GM23338 (cell line): ENCODE measurements at regions not wholly inside any gene's neighbourhood (a gene's known extent, or its start where the extent isn't known, plus 50 kb on each side); places are given as distances from the start of the nearest gene placed in this dataset.

Experiments
- ATAC-seq: fragments of 200-7000 bp; cut with Tn5 transposase; 3 replicates; pipeline ENCODE4 v1.9.1; 2020
- DNase-seq: peaks from one replicate; pipeline ENCODE4 v3.0.0-alpha.2; 2015; ENCODE audit warnings: low spot score
- H2AFZ ChIP-seq: fragments of 200-600 bp; sonication (generic); 2 replicates; pipeline ENCODE4 v1.8.0; 2016; ENCODE audit warnings: antibody characterized with exemption, mild to moderate bottlenecking, moderate library complexity
- H3F3A ChIP-seq: fragments of 200-600 bp; sonication (generic); replicated peaks from 2 replicates; pipeline ENCODE4 v1.8.0; 2017; ENCODE audit warnings: antibody characterized with exemption, mixed run types, low read depth
- H3K27ac ChIP-seq: fragments of 200-600 bp; sonication (generic); 2 replicates; pipeline ENCODE4 v1.6.1; 2016; ENCODE audit warnings: low read depth
- H3K27me3 ChIP-seq: fragments of 200-600 bp; sonication (generic); 2 replicates; pipeline ENCODE4 v1.8.0; 2016; ENCODE audit warnings: mild to moderate bottlenecking, mixed run types, moderate library complexity; ENCODE audit not compliant: insufficient read depth
- H3K36me3 ChIP-seq: fragments of 200-600 bp; sonication (generic); 2 replicates; pipeline ENCODE4 v1.8.0; 2016; ENCODE audit warnings: mild to moderate bottlenecking; ENCODE audit not compliant: insufficient read depth
- H3K4me1 ChIP-seq: fragments of 200-600 bp; sonication (generic); 2 replicates; pipeline ENCODE4 v1.8.0; 2016; ENCODE audit warnings: mild to moderate bottlenecking, moderate library complexity; ENCODE audit not compliant: insufficient read depth
- H3K4me2 ChIP-seq: fragments of 200-600 bp; sonication (generic); 2 replicates; pipeline ENCODE4 v1.7.1; 2017; ENCODE audit warnings: mixed run types
- H3K4me3 ChIP-seq: fragments of 200-600 bp; sonication (generic); 2 replicates; pipeline ENCODE4 v1.6.1; 2016; ENCODE audit warnings: mixed run types
- H3K79me2 ChIP-seq: fragments of 200-600 bp; sonication (generic); replicated peaks from 2 replicates; pipeline ENCODE4 v1.8.0; 2017; ENCODE audit warnings: mild to moderate bottlenecking; ENCODE audit not compliant: insufficient read depth
- H3K9me2 ChIP-seq: fragments of 200-600 bp; sonication (generic); 2 replicates; pipeline ENCODE4 v1.8.0; 2017; ENCODE audit not compliant: insufficient read depth
- H4K20me1 ChIP-seq: fragments of 200-600 bp; sonication (generic); replicated peaks from 2 replicates; pipeline ENCODE4 v1.8.0; 2017; ENCODE audit warnings: mild to moderate bottlenecking; ENCODE audit not compliant: insufficient read depth
- H3K27ac Mint-ChIP-seq: 2 replicates; pipeline ENCODE4 v1.8.0; 2020; ENCODE audit warnings: inconsistent platforms, mild to moderate bottlenecking, moderate library complexity, mixed read lengths
- H3K27me3 Mint-ChIP-seq: 3 replicates; pipeline ENCODE4 v1.8.0; 2022; ENCODE audit warnings: low read depth, mild to moderate bottlenecking, moderate library complexity, mixed read lengths, inconsistent platforms; ENCODE audit not compliant: insufficient read depth, poor library complexity
- H3K36me3 Mint-ChIP-seq: 3 replicates; pipeline ENCODE4 v1.8.0; 2021; ENCODE audit warnings: low read depth, mild to moderate bottlenecking, inconsistent platforms, moderate library complexity, mixed read lengths
- H3K4me1 Mint-ChIP-seq: 3 replicates; pipeline ENCODE4 v1.8.0; 2020; ENCODE audit warnings: mild to moderate bottlenecking, inconsistent platforms, mixed read lengths
- H3K4me3 Mint-ChIP-seq: 3 replicates; pipeline ENCODE4 v1.8.0; 2021; ENCODE audit warnings: moderate library complexity, mild to moderate bottlenecking, inconsistent platforms, mixed read lengths
- H3K9me3 Mint-ChIP-seq: 3 replicates; pipeline ENCODE4 v1.8.0; 2020; ENCODE audit warnings: moderate library complexity, mild to moderate bottlenecking, inconsistent platforms, mixed read lengths
- CTCF ChIP-seq, 2 experiments: fragments of 200-600 bp in 1 of 2; sonication (generic) in 1 of 2; conservative IDR thresholded peaks; 2 replicates each; pipeline versions ENCODE4 v1.5.1 to v1.6.1; 2016 to 2017; ENCODE audit warnings: antibody characterized with exemption in 2 of 2, low read depth in 2 of 2, mild to moderate bottlenecking in 2 of 2, moderate library complexity in 1 of 2
- ETS1 ChIP-seq: IDR thresholded peaks from 2 replicates; pipeline ENCODE4 v1.6.1; 2016; ENCODE audit warnings: antibody characterized with exemption
- EZH2 ChIP-seq: fragments of 200-600 bp; sonication (generic); IDR thresholded peaks from one replicate; pipeline ENCODE4 v1.8.0; 2017; ENCODE audit warnings: antibody characterized with exemption, mild to moderate bottlenecking, low read depth; ENCODE audit not compliant: unreplicated experiment
- JUNB ChIP-seq: IDR thresholded peaks from one replicate; pipeline ENCODE4 v1.6.1; 2016; ENCODE audit warnings: antibody characterized with exemption; ENCODE audit not compliant: unreplicated experiment
- NANOG ChIP-seq: IDR thresholded peaks from 2 replicates; pipeline ENCODE4 v1.6.1; 2016; ENCODE audit warnings: antibody characterized with exemption, borderline replicate concordance
- POLR2AphosphoS5 ChIP-seq: IDR thresholded peaks from 2 replicates; pipeline ENCODE4 v1.6.1; 2016; ENCODE audit warnings: antibody characterized with exemption, low read depth
- REST ChIP-seq: IDR thresholded peaks from one replicate; pipeline ENCODE4 v1.6.1; 2018; ENCODE audit warnings: antibody characterized with exemption; ENCODE audit not compliant: unreplicated experiment
- STAT1 ChIP-seq: IDR thresholded peaks from one replicate; pipeline ENCODE4 v1.6.1; 2016; ENCODE audit warnings: antibody characterized with exemption; ENCODE audit not compliant: unreplicated experiment
- ZNF114 ChIP-seq: fragments of 250-450 bp; sonication (Bioruptor Pico); IDR thresholded peaks from 2 replicates; pipeline ENCODE4 v1.5.0; 2020; ENCODE audit warnings: mild to moderate bottlenecking, moderate library complexity
- ZNF331 ChIP-seq: fragments of 250-450 bp; sonication (Bioruptor Pico); IDR thresholded peaks from 2 replicates; pipeline ENCODE4 v1.5.0; 2020; ENCODE audit warnings: low read depth, mild to moderate bottlenecking, moderate library complexity
- ZNF462 ChIP-seq: fragments of 250-450 bp; sonication (Bioruptor Pico); IDR thresholded peaks from 2 replicates; pipeline ENCODE4 v1.5.0; 2020; ENCODE audit warnings: mild to moderate bottlenecking, moderate library complexity

GRCh38 chr18:28468901-28469300, 292.0 kb upstream of the CDH2 start:
- H3F3A ChIP-seq = no peaks in the 10 kb centered on the region
- no peak for TF ChIP-seq EZH2
- TF ChIP-seq POLR2AphosphoS5 = no peak
- no peak for TF ChIP-seq ETS1
- TF ChIP-seq JUNB = no peak
- no peak for TF ChIP-seq CTCF (conservative IDR thresholded peaks at IDR 0.05; ENCODE audit: low read depth in 2 of 2)
- TF ChIP-seq ZNF114 (CRISPR knock-in tag) = no peak
- no peak for TF ChIP-seq STAT1
- TF ChIP-seq NANOG = no peak
- TF ChIP-seq ZNF462 = no peak
- no peak for TF ChIP-seq ZNF331 (CRISPR knock-in tag)
- no peak for TF ChIP-seq REST
- Mint-ChIP-seq H3K9me3 (peaks cover 15% of the 10 kb centered on the region), H3K36me3 (peaks cover 6% of the 10 kb centered on the region; the same call in 2 of the 3 replicates), H3K27ac (no peak overlapping the region), H3K4me3 (no peak overlapping the region), H3K27me3 (peaks cover 2% of the 10 kb centered on the region), H3K4me1 (no peaks in the 10 kb centered on the region)
- H3K27me3 ChIP-seq = no peaks in the 10 kb centered on the region
- no peaks in the 10 kb centered on the region for H3K79me2 ChIP-seq
- no peak for DNase-seq
- no peaks in the 10 kb centered on the region for H4K20me1 ChIP-seq
- H3K4me2 ChIP-seq = no peak overlapping the region
- no peak overlapping the region for H3K27ac ChIP-seq
- ATAC-seq = no peak
- H3K36me3 ChIP-seq = no peaks in the 10 kb centered on the region
- no peak overlapping the region for H2AFZ ChIP-seq
- no peak overlapping the region for H3K4me3 ChIP-seq
- H3K9me2 ChIP-seq = no peaks in the 10 kb centered on the region
- H3K4me1 ChIP-seq = no peaks in the 10 kb centered on the region
